Activated CD8-positive, alpha-beta T cell treated with anti-CD3 and anti-CD28 coated beads for 36 hours (primary cell): ENCODE measurements at regions not wholly inside any gene's neighbourhood (a gene's known extent, or its start where the extent isn't known, plus 50 kb on each side); places are given as distances from the start of the nearest gene placed in this dataset.

ENCODE experiments used
- ATAC-seq: fragments of 200-7000 bp; cut with Tn5 transposase; one replicate; pipeline ENCODE4 v1.10.0; 2021; ENCODE audit warnings: mild to moderate bottlenecking, moderate library complexity
- CTCF ChIA-PET: fragments of 350-600 bp; sonication (Branson Sonifier 250); formaldehyde crosslinking; loops from one replicate; lab custom pipeline; 2021; ENCODE audit warnings: antibody characterized with exemption; lab: Charles Lee
- POLR2A ChIA-PET: fragments of 350-600 bp; sonication (Branson Sonifier 250); formaldehyde crosslinking; loops from one replicate; lab custom pipeline; 2021; ENCODE audit warnings: antibody characterized with exemption; lab: Charles Lee
- DNase-seq: peaks from one replicate; pipeline ENCODE4 v3.0.0-alpha.2; 2020
- H3K27ac Mint-ChIP-seq: one replicate; pipeline ENCODE4 v1.8.0; 2021; ENCODE audit warnings: mild to moderate bottlenecking, mixed read lengths
- H3K27me3 Mint-ChIP-seq: one replicate; pipeline ENCODE4 v1.8.0; 2021; ENCODE audit warnings: mixed read lengths
- H3K36me3 Mint-ChIP-seq: one replicate; pipeline ENCODE4 v1.8.0; 2021; ENCODE audit warnings: low read depth, mixed read lengths
- H3K4me1 Mint-ChIP-seq: one replicate; pipeline ENCODE4 v1.8.0; 2021; ENCODE audit warnings: low read depth, mixed read lengths
- H3K4me3 Mint-ChIP-seq: one replicate; pipeline ENCODE4 v1.8.0; 2021; ENCODE audit warnings: mild to moderate bottlenecking, moderate library complexity, mixed read lengths
- H3K9me3 Mint-ChIP-seq: one replicate; pipeline ENCODE4 v1.8.0; 2021; ENCODE audit warnings: mixed read lengths
- CTCF ChIP-seq: fragments of 200-600 bp; IDR thresholded peaks from one replicate; pipeline ENCODE4 v1.8.0; 2022; ENCODE audit warnings: antibody characterized with exemption, mild to moderate bottlenecking
- intact Hi-C: fragments of 100-400 bp; cut with micrococcal nuclease; formaldehyde crosslinking; loops from one replicate; pipeline ENCODE4 v1.10.0; 2022

- H3K36me3 Mint-ChIP-seq = no peaks in the 10 kb centered on the region
- CTCF ChIA-PET = interaction anchor here (1.0 to 1.5 kb wide), 2 partner anchors 305 kb away, joined by 3 to 4 read pairs; no protein-coding TSS in a partner anchor
- peaks cover 5% of the 10 kb centered on the region for H3K4me1 Mint-ChIP-seq
- DNase-seq (no peak), ATAC-seq (no peak)
- peaks cover 3% of the 10 kb centered on the region for H3K9me3 Mint-ChIP-seq
- POLR2A ChIA-PET = no interaction called here
- no peak for TF ChIP-seq CTCF
- intact Hi-C loops = no loop called here
- H3K27me3 Mint-ChIP-seq = peaks cover 12% of the 10 kb centered on the region
- H3K27ac Mint-ChIP-seq = no peak overlapping the region
- no peak overlapping the region for H3K4me3 Mint-ChIP-seq
These were observed 459.0 kb downstream of the SIPA1L2 start for GRCh38 chr1:232170909-232171308.

- no peak overlapping the region for H3K4me3 Mint-ChIP-seq
- intact Hi-C loops = no loop called here
- H3K4me1 Mint-ChIP-seq = peaks cover 5% of the 10 kb centered on the region
- peaks cover 3% of the 10 kb centered on the region for H3K9me3 Mint-ChIP-seq
- H3K27me3 Mint-ChIP-seq = peaks cover 6% of the 10 kb centered on the region
- CTCF ChIA-PET = interaction anchor here (1.5 kb wide), 1 partner anchor 303 kb away, joined by 4 read pairs; no protein-coding TSS in a partner anchor
- ATAC-seq (no peak), DNase-seq (no peak)
- no peak for TF ChIP-seq CTCF
- no peaks in the 10 kb centered on the region for H3K36me3 Mint-ChIP-seq
- H3K27ac Mint-ChIP-seq = no peak overlapping the region
- POLR2A ChIA-PET = no interaction called here
These were observed 460.5 kb downstream of the SIPA1L2 start for GRCh38 chr1:232169436-232169835.

GRCh38 chr1:232168508-232168907 is 461.4 kb downstream of the SIPA1L2 start:
- Mint-ChIP-seq H3K9me3 (peaks cover 3% of the 10 kb centered on the region), H3K27me3 (peaks cover 2% of the 10 kb centered on the region), H3K4me1 (peaks cover 5% of the 10 kb centered on the region), H3K27ac (no peak overlapping the region), H3K4me3 (no peak overlapping the region), H3K36me3 (no peaks in the 10 kb centered on the region)
- CTCF ChIA-PET = no interaction called here
- DNase-seq (no peak), ATAC-seq (no peak)
- intact Hi-C loops = no loop called here
- no peak for TF ChIP-seq CTCF
- POLR2A ChIA-PET = no interaction called here

- Mint-ChIP-seq H3K4me1 (peaks cover under 1% of the 10 kb centered on the region), H3K4me3 (no peak overlapping the region), H3K36me3 (no peaks in the 10 kb centered on the region), H3K27me3 (peaks cover 2% of the 10 kb centered on the region), H3K27ac (no peak overlapping the region), H3K9me3 (peaks cover 3% of the 10 kb centered on the region)
- no peak for TF ChIP-seq CTCF
- POLR2A ChIA-PET = no interaction called here
- no peak for DNase-seq
- no peak for ATAC-seq
- intact Hi-C loops = no loop called here
- CTCF ChIA-PET = no interaction called here
These were observed 463.0 kb downstream of the SIPA1L2 start for GRCh38 chr1:232166942-232167341.

- Mint-ChIP-seq H3K27ac (no peak overlapping the region), H3K4me3 (no peak overlapping the region), H3K4me1 (no peaks in the 10 kb centered on the region), H3K27me3 (peaks cover 2% of the 10 kb centered on the region), H3K36me3 (no peaks in the 10 kb centered on the region), H3K9me3 (peaks cover 3% of the 10 kb centered on the region)
- ChIA-PET POLR2A (no interaction called here), CTCF (no interaction called here)
- no peak for TF ChIP-seq CTCF
- intact Hi-C loops = no loop called here
- ATAC-seq (no peak), DNase-seq (no peak)
These were observed 465.6 kb downstream of the SIPA1L2 start for GRCh38 chr1:232164078-232164963.
